Pons (tissue), 1 donor: ENCODE measurements at regions not wholly inside any gene's neighbourhood (a gene's known extent, or its start where the extent isn't known, plus 50 kb on each side); places are given as distances from the start of the nearest gene placed in this dataset.

ENCODE experiments used
- DNase-seq: peaks from one replicate; pipeline ENCODE4 v3.0.0-alpha.2; 2016; ENCODE audit warnings: low spot score

GRCh38 chr10:107215681-107216080 is 51.2 kb upstream of the SORCS1 start:
- no peak for DNase-seq
